Neural cell (in vitro differentiated cells): ENCODE measurements at regions not wholly inside any gene's neighbourhood (a gene's known extent, or its start where the extent isn't known, plus 50 kb on each side); places are given as distances from the start of the nearest gene placed in this dataset.

Experiments used
- H2AFZ ChIP-seq: fragments of 200-600, 300-800 bp; sonication (generic), shearing (Covaris generic); 2 replicates; pipeline ENCODE4 v1.6.0; 2014; ENCODE audit warnings: low read depth, mild to moderate bottlenecking, antibody characterized with exemption, low read length, moderate library complexity
- H3F3A ChIP-seq: fragments of 200-600 bp; shearing (Covaris generic); 2 replicates; pipeline ENCODE4 v1.6.1; 2016; ENCODE audit warnings: mild to moderate bottlenecking, moderate library complexity, mixed read lengths, antibody characterized with exemption, low read length; ENCODE audit not compliant: insufficient read depth, poor library complexity, severe bottlenecking
- H3K27ac ChIP-seq: fragments of 200-600, 300-800 bp; sonication (generic), shearing (Covaris generic); 2 replicates; pipeline ENCODE4 v1.5.1; 2014; ENCODE audit warnings: mild to moderate bottlenecking, low read length, moderate library complexity
- H3K27me3 ChIP-seq: fragments of 300-800, 200-600 bp; sonication (generic), shearing (Covaris generic); 2 replicates; pipeline ENCODE4 v1.6.0; 2014; ENCODE audit warnings: mild to moderate bottlenecking, low read depth, low read length, moderate library complexity; ENCODE audit not compliant: insufficient read depth
- H3K36me3 ChIP-seq: fragments of 300-800, 200-600 bp; sonication (generic), shearing (Covaris generic); 2 replicates; pipeline ENCODE4 v1.5.1; 2014; ENCODE audit warnings: mild to moderate bottlenecking, antibody characterized with exemption, low read length, moderate library complexity; ENCODE audit not compliant: insufficient read depth
- H3K4me2 ChIP-seq: fragments of 300-800, 200-600 bp; sonication (generic), shearing (Covaris generic); 2 replicates; pipeline ENCODE4 v1.6.0; 2014; ENCODE audit warnings: mild to moderate bottlenecking, low read length
- H3K4me3 ChIP-seq: fragments of 300-800, 200-600 bp; sonication (generic), shearing (Covaris generic); 2 replicates; pipeline ENCODE4 v1.5.1; 2014; ENCODE audit warnings: mild to moderate bottlenecking, low read length, moderate library complexity
- H3K79me2 ChIP-seq: fragments of 200-600 bp; shearing (Covaris generic); replicated peaks from 2 replicates; pipeline ENCODE4 v1.6.0; 2014; ENCODE audit warnings: mild to moderate bottlenecking, low read length, moderate library complexity; ENCODE audit not compliant: insufficient read depth
- H3K9ac ChIP-seq: fragments of 300-800, 200-600 bp; sonication (generic), shearing (Covaris generic); 2 replicates; pipeline ENCODE4 v1.6.1; 2016; ENCODE audit warnings: mild to moderate bottlenecking, low read length, mixed read lengths
- H3K9me2 ChIP-seq: fragments of 200-600 bp; shearing (Covaris generic); 2 replicates; pipeline ENCODE4 v1.6.1; 2016; ENCODE audit warnings: mild to moderate bottlenecking, low read length, mixed read lengths; ENCODE audit not compliant: insufficient read depth
- H3K9me3 ChIP-seq: fragments of 200-600, 300-800 bp; sonication (generic), shearing (Covaris generic); 2 replicates; pipeline ENCODE4 v1.6.1; 2016; ENCODE audit warnings: mild to moderate bottlenecking, mixed run types, low read length, moderate library complexity, mixed read lengths
- H4K20me1 ChIP-seq: fragments of 200-600 bp; shearing (Covaris generic); 2 replicates; pipeline ENCODE4 v1.6.1; 2016; ENCODE audit warnings: mild to moderate bottlenecking, mixed run types; ENCODE audit not compliant: insufficient read depth
- CTCF ChIP-seq: fragments of 450-650 bp; IDR thresholded peaks from 2 replicates; pipeline ENCODE4 v1.5.1; 2014; ENCODE audit warnings: antibody characterized with exemption, mild to moderate bottlenecking, moderate library complexity; ENCODE audit not compliant: poor library complexity, severe bottlenecking
- EP300 ChIP-seq: fragments of 450-650 bp; conservative IDR thresholded peaks from 2 replicates; pipeline ENCODE4 v1.6.1; 2014; ENCODE audit warnings: antibody characterized with exemption, mild to moderate bottlenecking, moderate library complexity; ENCODE audit not compliant: poor library complexity, severe bottlenecking
- EZH2 ChIP-seq: fragments of 200-600, 300-800 bp; shearing (Covaris generic), sonication (generic); IDR thresholded peaks from 2 replicates; pipeline ENCODE4 v1.6.1; 2014; ENCODE audit warnings: antibody characterized with exemption, low read length, borderline replicate concordance, mild to moderate bottlenecking; ENCODE audit not compliant: insufficient read depth, poor library complexity, severe bottlenecking
- MXI1 ChIP-seq: fragments of 450-650 bp; conservative IDR thresholded peaks from 2 replicates; pipeline ENCODE4 v1.6.1; 2014; ENCODE audit warnings: antibody characterized with exemption, mild to moderate bottlenecking; ENCODE audit not compliant: poor library complexity, severe bottlenecking
- POLR2AphosphoS5 ChIP-seq: IDR thresholded peaks from 2 replicates; pipeline ENCODE4 v1.6.1; 2012
- RAD21 ChIP-seq: fragments of 450-650 bp; conservative IDR thresholded peaks from 2 replicates; pipeline ENCODE4 v1.6.1; 2014; ENCODE audit warnings: antibody characterized with exemption, mild to moderate bottlenecking, moderate library complexity
- REST ChIP-seq: IDR thresholded peaks from 2 replicates; pipeline ENCODE4 v1.6.1; 2012; ENCODE audit warnings: borderline replicate concordance
- SMC3 ChIP-seq: fragments of 450-650 bp; conservative IDR thresholded peaks from 2 replicates; pipeline ENCODE4 v1.6.1; 2014; ENCODE audit warnings: antibody characterized with exemption, mild to moderate bottlenecking, moderate library complexity; ENCODE audit not compliant: poor library complexity
- TAF1 ChIP-seq: IDR thresholded peaks from 2 replicates; pipeline ENCODE4 v1.6.1; 2012; ENCODE audit warnings: low read depth

- H3K36me3 ChIP-seq, result no peaks in the 10 kb centered on the region
- H3K27me3 ChIP-seq, result no peaks in the 10 kb centered on the region
- no peak overlapping the region for H3K4me2 ChIP-seq
- H4K20me1 ChIP-seq, result no peaks in the 10 kb centered on the region
- TF ChIP-seq MXI1 (no peak), EP300 (no peak)
- peak overlapping the region; percentile 21 for H3K4me3 ChIP-seq
- H3K9me3 ChIP-seq, result no peaks in the 10 kb centered on the region
- no peaks in the 10 kb centered on the region for H3F3A ChIP-seq
- no peaks in the 10 kb centered on the region for H3K79me2 ChIP-seq
- no peak overlapping the region for H3K27ac ChIP-seq
- H2AFZ ChIP-seq, result no peak overlapping the region
- no peak overlapping the region for H3K9ac ChIP-seq
- H3K9me2 ChIP-seq, result no peaks in the 10 kb centered on the region
Measured at GRCh38 chr3:63753567-63753966, 65.5 kb upstream of the C3orf49 start.

- Histone ChIP-seq H3K27me3 (no peaks in the 10 kb centered on the region), H3K9ac (no peak overlapping the region), H3K4me2 (no peak overlapping the region), H3K27ac (no peak overlapping the region), H4K20me1 (no peaks in the 10 kb centered on the region), H3K9me2 (no peaks in the 10 kb centered on the region), H3K79me2 (no peaks in the 10 kb centered on the region), H2AFZ (no peak overlapping the region), H3K36me3 (no peaks in the 10 kb centered on the region), H3K4me3 (peak overlapping the region; percentile 21), H3F3A (no peaks in the 10 kb centered on the region), H3K9me3 (no peaks in the 10 kb centered on the region)
- TF ChIP-seq EZH2 (no peak), POLR2AphosphoS5 (peak; percentile 59), RAD21 (no peak), TAF1 (no peak), SMC3 (no peak), CTCF (no peak), REST (no peak), EP300 (peak; percentile 88)
Measured at GRCh38 chr3:63753995-63754394, 65.1 kb upstream of the C3orf49 start.

- Histone ChIP-seq H3K27me3 (no peaks in the 10 kb centered on the region), H3K9me3 (no peaks in the 10 kb centered on the region), H3K4me3 (no peak overlapping the region), H3K9ac (no peak overlapping the region), H3K9me2 (no peaks in the 10 kb centered on the region), H3K4me2 (no peak overlapping the region), H3K79me2 (no peaks in the 10 kb centered on the region), H4K20me1 (no peaks in the 10 kb centered on the region), H3F3A (no peaks in the 10 kb centered on the region), H3K36me3 (no peaks in the 10 kb centered on the region), H2AFZ (no peak overlapping the region), H3K27ac (no peak overlapping the region)
- TF ChIP-seq RAD21 (no peak), REST (no peak), TAF1 (no peak), POLR2AphosphoS5 (no peak), EZH2 (no peak), CTCF (no peak), EP300 (no peak), SMC3 (no peak), MXI1 (no peak)
Measured at GRCh38 chr3:63762180-63762579, 56.9 kb upstream of the C3orf49 start.
